ENCODE measurements at regions not wholly inside any gene's neighbourhood (a gene's known extent, or its start where the extent isn't known, plus 50 kb on each side); places are given as distances from the start of the nearest gene placed in this dataset.

- intact Hi-C loops (cut with DNase I), result no loop called here
- Histone ChIP-seq H3K27ac (no peak overlapping the region), H3K27me3 (replicated peaks; ENCODE audit: insufficient read depth) (no peaks in the 10 kb centered on the region), H3K4me3 (no peak overlapping the region), H3K36me3 (no peaks in the 10 kb centered on the region), H3K9me3 (no peaks in the 10 kb centered on the region), H3K4me1 (replicated peaks) (no peaks in the 10 kb centered on the region)
- DNase-seq (ENCODE audit: low spot score), result no peak
- TF ChIP-seq CTCF (IDR thresholded peaks at IDR 0.05) (no peak), POLR2AphosphoS5 (IDR thresholded peaks at IDR 0.05) (no peak), POLR2A (IDR thresholded peaks at IDR 0.05) (no peak)
- WGBS, result 56% methylated on average over 14 of the region's 14 CpGs
Observed at GRCh38 chr12:41967668-41968500, 176.8 kb downstream of the GXYLT1 start.

GRCh38 chr12:41966916-41967315, 177.8 kb downstream of the GXYLT1 start:
- intact Hi-C loops (cut with DNase I), result no loop called here
- no peak for DNase-seq (ENCODE audit: low spot score)
- WGBS, result 99% methylated on average over 2 of the region's 2 CpGs

GRCh38 chr12:41966001-41966400, 178.7 kb downstream of the GXYLT1 start:
- Histone ChIP-seq H3K4me1 (replicated peaks) (no peaks in the 10 kb centered on the region), H3K9me3 (no peaks in the 10 kb centered on the region), H3K4me3 (no peak overlapping the region), H3K27me3 (replicated peaks; ENCODE audit: insufficient read depth) (no peaks in the 10 kb centered on the region), H3K27ac (no peak overlapping the region), H3K36me3 (no peaks in the 10 kb centered on the region)
- intact Hi-C loops (cut with DNase I), result no loop called here
- DNase-seq (ENCODE audit: low spot score), result no peak
- TF ChIP-seq POLR2AphosphoS5 (IDR thresholded peaks at IDR 0.05) (no peak), CTCF (IDR thresholded peaks at IDR 0.05) (no peak), POLR2A (IDR thresholded peaks at IDR 0.05) (no peak)
- 51% methylated on average over 2 of the region's 2 CpGs for WGBS

More at GRCh38 chr12:41966916-41967315, 177.8 kb downstream of the GXYLT1 start:
- Histone ChIP-seq H3K27ac (no peak overlapping the region), H3K4me1 (replicated peaks) (no peaks in the 10 kb centered on the region), H3K36me3 (no peaks in the 10 kb centered on the region), H3K4me3 (no peak overlapping the region), H3K27me3 (replicated peaks; ENCODE audit: insufficient read depth) (no peaks in the 10 kb centered on the region), H3K9me3 (no peaks in the 10 kb centered on the region)
- TF ChIP-seq CTCF (IDR thresholded peaks at IDR 0.05), result no peak
- TF ChIP-seq POLR2A (IDR thresholded peaks at IDR 0.05), result no peak
- TF ChIP-seq POLR2AphosphoS5 (IDR thresholded peaks at IDR 0.05), result no peak

GRCh38 chr12:41963398-41963797, 181.3 kb downstream of the GXYLT1 start:
- WGBS, result 89% methylated on average over 2 of the region's 2 CpGs
- intact Hi-C loops (cut with DNase I), result no loop called here

More at GRCh38 chr12:41963398-41963797, 181.3 kb downstream of the GXYLT1 start:
- Histone ChIP-seq H3K27ac (no peak overlapping the region), H3K36me3 (no peaks in the 10 kb centered on the region), H3K27me3 (replicated peaks; ENCODE audit: insufficient read depth) (no peaks in the 10 kb centered on the region), H3K4me3 (no peak overlapping the region), H3K9me3 (no peaks in the 10 kb centered on the region), H3K4me1 (replicated peaks) (no peaks in the 10 kb centered on the region)
- DNase-seq (ENCODE audit: low spot score), result no peak
- no peak for TF ChIP-seq POLR2AphosphoS5 (IDR thresholded peaks at IDR 0.05)
- no peak for TF ChIP-seq POLR2A (IDR thresholded peaks at IDR 0.05)
- no peak for TF ChIP-seq CTCF (IDR thresholded peaks at IDR 0.05)
